Endothelial cell of umbilical vein (primary cell): ENCODE measurements at regions not wholly inside any gene's neighbourhood (a gene's known extent, or its start where the extent isn't known, plus 50 kb on each side); places are given as distances from the start of the nearest gene placed in this dataset.

Source experiments
- BruUV-seq: library from RNA; stranded (reverse); fragments of 400-500 nt; replicated peaks from 2 replicates; lab custom pipeline; 2021; lab: Mats Ljungman, UMichigan
- CTCF ChIA-PET: fragments of 300-600, 350-600 bp; sonication (Branson Sonifier 250); formaldehyde crosslinking; loops from one replicate; lab custom pipeline; 2021; ENCODE audit warnings: antibody characterized with exemption, inconsistent platforms; lab: Charles Lee
- POLR2A ChIA-PET: fragments of 300-600, 350-600 bp; sonication (Branson Sonifier 250); formaldehyde crosslinking; loops from one replicate; lab custom pipeline; 2021; ENCODE audit warnings: antibody characterized with exemption, inconsistent platforms; lab: Charles Lee
- DNase-seq: peaks from one replicate; pipeline ENCODE4 v3.0.0-alpha.2; 2011; ENCODE audit warnings: low read depth, low spot score
- FAIRE-seq: peaks from 2 replicates; lab custom pipeline; 2011; peaks lifted over from hg19 to GRCh38; lab: Jason Lieb, UNC
- H2AFZ ChIP-seq: 2 replicates; pipeline ENCODE4 v1.6.0; 2012; ENCODE audit warnings: low read depth, low read length, control low read depth, inconsistent platforms
- H3K27ac ChIP-seq: 2 replicates; pipeline ENCODE4 v1.5.1; 2011; ENCODE audit warnings: low read depth, mild to moderate bottlenecking, control low read depth, low read length, moderate library complexity; ENCODE audit not compliant: insufficient read depth
- H3K27me3 ChIP-seq, 2 experiments: 2 replicates each; pipeline versions ENCODE4 v1.6.0 to v1.6.1; 2011; ENCODE audit warnings: low read length in 2 of 2, mixed read lengths in 1 of 2; ENCODE audit not compliant: control insufficient read depth in 2 of 2, insufficient read depth in 2 of 2
- H3K36me3 ChIP-seq, 2 experiments: 2 replicates in 1 of 2; 3 replicates in 1 of 2; pipeline ENCODE4 v1.5.1; 2011; ENCODE audit warnings: low read length in 2 of 2, mild to moderate bottlenecking in 1 of 2, moderate library complexity in 1 of 2; ENCODE audit not compliant: control insufficient read depth in 2 of 2, insufficient read depth in 2 of 2; ENCODE audit errors: extremely low read depth in 1 of 2
- H3K4me1 ChIP-seq: 3 replicates; pipeline ENCODE4 v1.5.1; 2011; ENCODE audit warnings: mild to moderate bottlenecking, low read length; ENCODE audit not compliant: control insufficient read depth, insufficient read depth; ENCODE audit errors: extremely low read depth
- H3K4me2 ChIP-seq: 2 replicates; pipeline ENCODE4 v1.6.1; 2011; ENCODE audit warnings: low read length, control low read depth, mixed read lengths; ENCODE audit not compliant: insufficient read depth
- H3K4me3 ChIP-seq, 3 experiments: fragments of 200-600 bp in 1 of 3; sonication (generic), shearing (Covaris generic) in 1 of 3; replicated peaks in 1 of 3; 2 replicates each; pipeline ENCODE4 v1.5.1; 2011 to 2016; ENCODE audit warnings: control low read depth in 3 of 3, low read length in 3 of 3, mild to moderate bottlenecking in 2 of 3, inconsistent platforms in 1 of 3, low read depth in 1 of 3, moderate library complexity in 1 of 3; ENCODE audit not compliant: insufficient read depth in 1 of 3
- H3K79me2 ChIP-seq: 2 replicates; pipeline ENCODE4 v1.6.0; 2012; ENCODE audit warnings: low read length, inconsistent platforms; ENCODE audit not compliant: control insufficient read depth, insufficient read depth
- H3K9ac ChIP-seq: replicated peaks from 2 replicates; pipeline ENCODE3; 2011; ENCODE audit warnings: low read length, control low read depth; ENCODE audit not compliant: insufficient read depth; ENCODE audit errors: extremely low read depth
- H3K9me1 ChIP-seq: replicated peaks from 3 replicates; pipeline ENCODE4 v1.6.0; 2011; ENCODE audit warnings: mild to moderate bottlenecking, low read length; ENCODE audit not compliant: control insufficient read depth, insufficient read depth; ENCODE audit errors: extremely low read depth
- H3K9me3 ChIP-seq: replicated peaks from 2 replicates; pipeline ENCODE4 v1.5.1; 2012; ENCODE audit warnings: low read length, inconsistent platforms; ENCODE audit not compliant: control insufficient read depth, insufficient read depth
- H4K20me1 ChIP-seq: replicated peaks from 2 replicates; pipeline ENCODE3; 2011; ENCODE audit warnings: mild to moderate bottlenecking, low read length; ENCODE audit not compliant: control insufficient read depth, insufficient read depth; ENCODE audit errors: extremely low read depth
- EZH2 ChIP-seq: IDR thresholded peaks from 2 replicates; pipeline ENCODE4 v1.6.1; 2012; ENCODE audit warnings: borderline replicate concordance, low read depth, mild to moderate bottlenecking, moderate library complexity, low read length, inconsistent platforms; ENCODE audit not compliant: severe bottlenecking
- FOS ChIP-seq: IDR thresholded peaks from 2 replicates; pipeline ENCODE4 v1.6.1; 2011; ENCODE audit warnings: mild to moderate bottlenecking, low read length, moderate library complexity, borderline replicate concordance; ENCODE audit not compliant: insufficient read depth
- GATA2 ChIP-seq: IDR thresholded peaks from 2 replicates; pipeline ENCODE4 v1.7.0; 2011; ENCODE audit warnings: low read depth, mild to moderate bottlenecking, moderate library complexity, mixed read lengths, low read length; ENCODE audit not compliant: insufficient read length, insufficient read depth
- JUN ChIP-seq: IDR thresholded peaks from 2 replicates; pipeline ENCODE4 v1.6.1; 2011; ENCODE audit warnings: borderline replicate concordance, low read depth; ENCODE audit not compliant: insufficient read length, insufficient read depth
- POLR2A ChIP-seq: IDR thresholded peaks from 2 replicates; pipeline ENCODE4 v1.6.1; 2012; ENCODE audit warnings: low read depth, mild to moderate bottlenecking, control low read depth, low read length
- dilution Hi-C: fragments of 300-500 bp; cut with MboI; formaldehyde crosslinking; loops from one replicate; pipeline ENCODE4 v1.15.0; 2019; ENCODE audit warnings: low sequenced_read_pairs; ENCODE audit not compliant: extremely low pct_ligation_motif_present
- intact Hi-C: fragments of 100-400 bp; cut with micrococcal nuclease; formaldehyde crosslinking; loops from one replicate; pipeline ENCODE4 v1.10.0; 2022
- TF ChIP-seq, protein P1 (sequence below), 2 donors: IDR thresholded peaks; 1 replicate in 1 of 2; 2 replicates in 1 of 2; pipeline ENCODE4 v1.5.1; 2011; ENCODE audit warnings: low read length in 2 of 2, mild to moderate bottlenecking in 2 of 2, moderate library complexity in 2 of 2, control low read depth in 1 of 2, inconsistent platforms in 1 of 2, low read depth in 1 of 2; ENCODE audit not compliant: insufficient read depth in 1 of 2; ENCODE audit errors: extremely low read depth in 1 of 2
- TF ChIP-seq, protein P2 (sequence below): IDR thresholded peaks from 2 replicates; pipeline ENCODE4 v1.6.1; 2011; ENCODE audit not compliant: insufficient read depth, insufficient read length

DNA sequence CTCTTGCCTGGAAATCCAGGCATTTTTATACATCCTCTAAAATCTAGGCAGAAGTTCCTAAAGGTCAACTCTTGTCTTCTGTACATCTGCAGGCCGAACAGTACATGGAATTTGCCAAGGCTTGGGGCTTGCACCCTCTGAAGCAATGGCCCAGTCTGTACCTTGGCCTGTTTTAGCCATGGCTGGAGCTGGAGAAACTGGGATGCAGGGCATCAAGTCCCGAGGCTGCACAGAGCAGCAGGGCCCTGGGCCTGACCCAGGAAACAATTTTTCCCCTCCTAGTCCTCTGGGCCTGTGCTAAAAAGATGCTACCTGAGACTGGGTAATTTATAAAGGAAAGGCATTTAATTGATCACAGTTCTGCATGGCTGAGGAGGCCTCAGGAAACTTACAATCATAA lies 520.8 kb upstream of the MIR17HG start:
- Histone ChIP-seq H4K20me1 (no peaks in the 10 kb centered on the region), H3K9me1 (no peaks in the 10 kb centered on the region), H3K4me3 (no peak overlapping the region), H3K4me2 (no peak overlapping the region), H3K79me2 (no peaks in the 10 kb centered on the region), H2AFZ (no peak overlapping the region), H3K27me3 (no peaks in the 10 kb centered on the region), H3K9ac (no peak overlapping the region), H3K4me1 (no peaks in the 10 kb centered on the region), H3K9me3 (no peaks in the 10 kb centered on the region), H3K36me3 (no peaks in the 10 kb centered on the region), H3K27ac (no peak overlapping the region)
- POLR2A ChIA-PET = no interaction called here
- TF ChIP-seq EZH2 (no peak), FOS (no peak), POLR2A (no peak), JUN (no peak), GATA2 (no peak)
- TF ChIP-seq, protein P1, sequence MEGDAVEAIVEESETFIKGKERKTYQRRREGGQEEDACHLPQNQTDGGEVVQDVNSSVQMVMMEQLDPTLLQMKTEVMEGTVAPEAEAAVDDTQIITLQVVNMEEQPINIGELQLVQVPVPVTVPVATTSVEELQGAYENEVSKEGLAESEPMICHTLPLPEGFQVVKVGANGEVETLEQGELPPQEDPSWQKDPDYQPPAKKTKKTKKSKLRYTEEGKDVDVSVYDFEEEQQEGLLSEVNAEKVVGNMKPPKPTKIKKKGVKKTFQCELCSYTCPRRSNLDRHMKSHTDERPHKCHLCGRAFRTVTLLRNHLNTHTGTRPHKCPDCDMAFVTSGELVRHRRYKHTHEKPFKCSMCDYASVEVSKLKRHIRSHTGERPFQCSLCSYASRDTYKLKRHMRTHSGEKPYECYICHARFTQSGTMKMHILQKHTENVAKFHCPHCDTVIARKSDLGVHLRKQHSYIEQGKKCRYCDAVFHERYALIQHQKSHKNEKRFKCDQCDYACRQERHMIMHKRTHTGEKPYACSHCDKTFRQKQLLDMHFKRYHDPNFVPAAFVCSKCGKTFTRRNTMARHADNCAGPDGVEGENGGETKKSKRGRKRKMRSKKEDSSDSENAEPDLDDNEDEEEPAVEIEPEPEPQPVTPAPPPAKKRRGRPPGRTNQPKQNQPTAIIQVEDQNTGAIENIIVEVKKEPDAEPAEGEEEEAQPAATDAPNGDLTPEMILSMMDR (IDR thresholded peaks at IDR 0.05; ENCODE audit: extremely low read depth in 1 of 2, insufficient read depth in 1 of 2, low read depth in 1 of 2, low read length in 2 of 2) = no peak
- TF ChIP-seq, protein P2, sequence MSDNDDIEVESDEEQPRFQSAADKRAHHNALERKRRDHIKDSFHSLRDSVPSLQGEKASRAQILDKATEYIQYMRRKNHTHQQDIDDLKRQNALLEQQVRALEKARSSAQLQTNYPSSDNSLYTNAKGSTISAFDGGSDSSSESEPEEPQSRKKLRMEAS = no peak
- dilution Hi-C loops = no loop called here
- no peak for FAIRE-seq
- CTCF ChIA-PET = no interaction called here
- BruUV-seq = no TSS peak
- intact Hi-C loops = no loop called here
- DNase-seq = no peak
